GM12875 (cell line): ENCODE measurements at regions not wholly inside any gene's neighbourhood (a gene's known extent, or its start where the extent isn't known, plus 50 kb on each side); places are given as distances from the start of the nearest gene placed in this dataset.

Source experiments
- H3K4me3 ChIP-seq: one replicate; pipeline ENCODE4 v1.5.1; 2011; ENCODE audit warnings: low read depth, low read length, control low read depth
- CTCF ChIP-seq: IDR thresholded peaks from 2 replicates; pipeline ENCODE4 v1.5.1; 2011; ENCODE audit warnings: low read depth, mild to moderate bottlenecking, control low read depth, inconsistent platforms, low read length, moderate library complexity, borderline replicate concordance; ENCODE audit not compliant: insufficient read depth

- H3K4me3 ChIP-seq, result no peak overlapping the region
- no peak for TF ChIP-seq CTCF
Observed at GRCh38 chr17:33652731-33653398, 359.8 kb upstream of the ASIC2 start.

DNA sequence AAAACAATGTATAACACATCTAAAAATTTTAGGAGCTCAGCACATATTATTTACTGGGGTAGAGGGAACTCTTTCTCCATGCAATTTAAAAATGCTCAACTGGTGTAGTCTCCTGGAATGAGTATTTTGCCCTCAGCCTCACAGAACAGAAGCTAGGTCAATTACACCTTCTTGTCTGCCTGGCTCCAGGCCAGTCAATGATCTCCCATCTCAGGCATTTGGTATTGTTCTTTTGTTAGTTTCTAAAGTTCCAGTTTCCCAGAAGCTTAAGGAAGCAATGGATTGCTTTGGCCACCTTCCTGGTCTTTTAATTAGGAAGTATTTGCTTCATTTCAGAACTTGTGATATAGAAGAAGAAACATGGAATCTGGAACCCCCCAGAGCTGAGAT is 360.3 kb upstream of the ASIC2 start:
- no peak for TF ChIP-seq CTCF
- H3K4me3 ChIP-seq, result no peak overlapping the region

GRCh38 chr17:33657181-33657580 is 364.1 kb upstream of the ASIC2 start:
- TF ChIP-seq CTCF, result no peak

DNA sequence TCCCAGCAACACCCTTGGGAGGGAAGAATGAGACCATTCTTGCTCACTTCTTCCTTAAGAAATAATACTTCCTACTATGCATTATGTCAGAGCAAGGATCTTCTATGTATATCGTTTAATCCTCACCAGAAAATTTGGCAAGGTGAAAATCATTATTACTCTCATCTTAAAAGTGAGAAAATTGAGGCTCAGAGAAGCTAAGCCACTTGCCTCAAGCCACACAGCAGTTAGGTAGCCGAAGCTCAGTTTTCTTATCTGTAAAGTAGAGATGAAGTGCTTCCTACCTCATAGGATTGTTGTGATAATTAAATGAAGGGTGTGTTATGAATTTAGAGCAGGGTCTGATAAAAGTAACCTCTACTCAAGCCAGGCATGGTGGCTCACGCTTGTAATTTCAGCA is 368.9 kb upstream of the ASIC2 start:
- TF ChIP-seq CTCF, result no peak
- H3K4me3 ChIP-seq, result no peak overlapping the region

More at GRCh38 chr17:33657181-33657580, 364.1 kb upstream of the ASIC2 start:
- no peak overlapping the region for H3K4me3 ChIP-seq

DNA sequence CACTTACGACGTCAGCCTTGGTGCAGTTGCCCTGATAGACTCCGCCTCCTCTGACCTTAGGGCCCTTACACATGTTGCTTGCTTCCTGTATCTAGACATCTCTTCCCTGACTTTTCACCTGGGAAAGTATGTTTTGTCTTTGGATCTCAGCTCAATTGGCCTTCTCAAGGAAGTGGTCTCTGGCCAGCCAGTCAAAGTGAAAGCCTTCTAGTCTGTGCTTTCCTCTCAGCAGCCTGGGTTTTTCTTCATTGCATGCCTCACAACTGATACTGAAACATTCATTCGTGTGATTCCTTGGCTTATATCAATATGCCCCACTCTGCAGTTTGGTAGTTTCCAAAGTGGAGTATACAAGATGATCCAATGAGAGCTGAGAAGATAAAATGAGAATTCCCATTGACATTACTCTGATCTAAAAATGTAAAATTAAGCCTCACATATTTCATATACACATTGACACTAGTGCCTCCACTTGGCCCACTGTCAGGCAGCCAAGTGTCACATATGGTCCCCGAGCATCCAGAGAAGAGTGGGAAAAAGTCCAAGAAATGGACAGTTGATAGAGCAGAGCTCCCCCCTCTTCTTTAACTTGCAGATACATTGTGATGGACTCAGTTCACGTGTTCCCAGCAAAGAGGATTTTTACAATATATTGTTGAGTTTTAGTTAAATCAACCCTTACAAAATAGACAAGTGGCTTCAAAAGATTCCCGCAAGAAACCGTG is 371.2 kb upstream of the ASIC2 start:
- no peak overlapping the region for H3K4me3 ChIP-seq
- TF ChIP-seq CTCF, result no peak

DNA sequence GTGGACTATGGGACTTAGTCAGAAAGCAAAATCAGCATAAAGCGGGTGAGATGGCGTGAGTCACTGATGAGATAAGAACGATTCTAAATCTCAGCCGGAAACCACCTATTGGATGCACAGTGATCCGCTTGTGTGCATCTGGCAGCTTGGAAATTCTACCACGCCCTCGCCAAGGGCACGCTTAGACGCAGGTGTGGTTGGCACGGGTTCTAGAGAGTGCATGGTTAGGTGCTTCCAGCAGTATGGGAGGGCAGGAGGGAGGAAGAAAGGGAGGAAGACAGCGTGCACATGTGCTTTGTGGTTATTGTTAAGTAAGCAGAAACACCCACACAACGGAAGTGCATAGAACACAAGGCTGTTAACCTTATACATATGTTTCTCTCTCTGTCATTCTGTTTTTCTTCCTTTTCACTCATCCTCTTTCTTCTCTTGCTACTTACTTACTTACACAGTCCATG is 374.0 kb upstream of the ASIC2 start:
- H3K4me3 ChIP-seq, result no peak overlapping the region
- TF ChIP-seq CTCF, result no peak

GRCh38 chr17:33667671-33668070 is 374.6 kb upstream of the ASIC2 start:
- TF ChIP-seq CTCF, result no peak
- H3K4me3 ChIP-seq, result no peak overlapping the region
